Ovary (tissue), 3 donors: ENCODE measurements at regions not wholly inside any gene's neighbourhood (a gene's known extent, or its start where the extent isn't known, plus 50 kb on each side); places are given as distances from the start of the nearest gene placed in this dataset.

Experiments
- EP300 ChIP-seq: sonication (generic); formaldehyde crosslinking; IDR thresholded peaks from one replicate; pipeline ENCODE4 v1.6.1; 2017; ENCODE audit warnings: antibody characterized with exemption
- TF ChIP-seq, protein P1 (sequence below), 3 donors: fragments of 450-650 bp in 2 of 3; fragments of 200-600 bp in 1 of 3; IDR thresholded peaks; one replicate each; pipeline versions ENCODE4 v1.5.1 to v1.8.0; 2016 to 2022; ENCODE audit warnings: antibody characterized with exemption in 3 of 3, mild to moderate bottlenecking in 1 of 3
- donor health status: DM: no; HTN: no; CAD: no.

GRCh38 chr10:34024693-34025425 is 690.4 kb upstream of the NRP1 start:
- TF ChIP-seq, protein P1, sequence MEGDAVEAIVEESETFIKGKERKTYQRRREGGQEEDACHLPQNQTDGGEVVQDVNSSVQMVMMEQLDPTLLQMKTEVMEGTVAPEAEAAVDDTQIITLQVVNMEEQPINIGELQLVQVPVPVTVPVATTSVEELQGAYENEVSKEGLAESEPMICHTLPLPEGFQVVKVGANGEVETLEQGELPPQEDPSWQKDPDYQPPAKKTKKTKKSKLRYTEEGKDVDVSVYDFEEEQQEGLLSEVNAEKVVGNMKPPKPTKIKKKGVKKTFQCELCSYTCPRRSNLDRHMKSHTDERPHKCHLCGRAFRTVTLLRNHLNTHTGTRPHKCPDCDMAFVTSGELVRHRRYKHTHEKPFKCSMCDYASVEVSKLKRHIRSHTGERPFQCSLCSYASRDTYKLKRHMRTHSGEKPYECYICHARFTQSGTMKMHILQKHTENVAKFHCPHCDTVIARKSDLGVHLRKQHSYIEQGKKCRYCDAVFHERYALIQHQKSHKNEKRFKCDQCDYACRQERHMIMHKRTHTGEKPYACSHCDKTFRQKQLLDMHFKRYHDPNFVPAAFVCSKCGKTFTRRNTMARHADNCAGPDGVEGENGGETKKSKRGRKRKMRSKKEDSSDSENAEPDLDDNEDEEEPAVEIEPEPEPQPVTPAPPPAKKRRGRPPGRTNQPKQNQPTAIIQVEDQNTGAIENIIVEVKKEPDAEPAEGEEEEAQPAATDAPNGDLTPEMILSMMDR (IDR thresholded peaks at IDR 0.05): no peak
- no peak for TF ChIP-seq EP300
